GM12878 (cell line): ENCODE measurements at regions not wholly inside any gene's neighbourhood (a gene's known extent, or its start where the extent isn't known, plus 50 kb on each side); places are given as distances from the start of the nearest gene placed in this dataset.

ENCODE experiments used
- ATF7 ChIP-seq: fragments of 450-650 bp; IDR thresholded peaks from 2 replicates; pipeline ENCODE4 v1.6.1; 2016; ENCODE audit warnings: low read depth, mild to moderate bottlenecking
- BHLHE40 ChIP-seq, 2 experiments: fragments of 450-650 bp in 1 of 2; IDR thresholded peaks; 2 replicates each; pipeline ENCODE4 v1.6.1; 2011 to 2017; ENCODE audit warnings: low read depth in 2 of 2, borderline replicate concordance in 1 of 2, improper control_type of control experiment in 1 of 2, low read length in 1 of 2, mild to moderate bottlenecking in 1 of 2
- CTCF ChIP-seq, 3 experiments: IDR thresholded peaks in 2 of 3; conservative IDR thresholded peaks in 1 of 3; 2 replicates each; pipeline ENCODE4 v1.5.1; 2011; ENCODE audit warnings: low read depth in 3 of 3, low read length in 3 of 3, mild to moderate bottlenecking in 3 of 3, control low read depth in 2 of 3, moderate library complexity in 2 of 3, inconsistent platforms in 1 of 3, mixed read lengths in 1 of 3; ENCODE audit not compliant: control insufficient read depth in 2 of 3, insufficient read depth in 1 of 3; ENCODE audit errors: extremely low read depth in 1 of 3
- E2F4 ChIP-seq: IDR thresholded peaks from 2 replicates; pipeline ENCODE4 v1.6.1; 2012; ENCODE audit warnings: low read depth, low read length, improper control_type of control experiment
- EZH2 ChIP-seq: IDR thresholded peaks from 2 replicates; pipeline ENCODE4 v1.6.1; 2012; ENCODE audit warnings: low read depth, mild to moderate bottlenecking, control low read depth, inconsistent platforms, low read length, borderline replicate concordance; ENCODE audit not compliant: control insufficient read depth
- GATAD2B ChIP-seq: fragments of 450-650 bp; conservative IDR thresholded peaks from 2 replicates; pipeline ENCODE4 v1.6.1; 2017; ENCODE audit warnings: low read depth, mild to moderate bottlenecking, moderate library complexity
- KLF5 ChIP-seq: fragments of 450-650 bp; IDR thresholded peaks from 2 replicates; pipeline ENCODE4 v1.6.1; 2014; ENCODE audit warnings: mild to moderate bottlenecking; ENCODE audit not compliant: partially characterized antibody
- MTA2 ChIP-seq: fragments of 450-650 bp; IDR thresholded peaks from 2 replicates; pipeline ENCODE4 v1.6.1; 2016; ENCODE audit warnings: low read depth, mild to moderate bottlenecking, moderate library complexity
- MYC ChIP-seq: IDR thresholded peaks from 2 replicates; pipeline ENCODE4 v1.6.1; 2011; ENCODE audit warnings: mild to moderate bottlenecking, low read length, moderate library complexity, inconsistent platforms; ENCODE audit not compliant: insufficient read depth, insufficient replicate concordance, insufficient read length, severe bottlenecking
- NR2F1 ChIP-seq: fragments of 450-650 bp; conservative IDR thresholded peaks from 2 replicates; pipeline ENCODE4 v1.6.1; 2017; ENCODE audit warnings: mild to moderate bottlenecking
- POLR2AphosphoS2 ChIP-seq: IDR thresholded peaks from 2 replicates; pipeline ENCODE4 v1.6.1; 2011; ENCODE audit warnings: low read depth, mild to moderate bottlenecking, low read length, improper control_type of control experiment, moderate library complexity
- RBBP5 ChIP-seq: fragments of 200-600 bp; sonication (generic); conservative IDR thresholded peaks from 2 replicates; pipeline ENCODE4 v1.6.1; 2016
- RELB ChIP-seq: fragments of 450-650 bp; IDR thresholded peaks from 2 replicates; pipeline ENCODE4 v1.6.1; 2017; ENCODE audit warnings: low read depth, mild to moderate bottlenecking, moderate library complexity
- SMAD5 ChIP-seq: IDR thresholded peaks from 2 replicates; pipeline ENCODE4 v1.6.1; 2016; ENCODE audit warnings: antibody characterized with exemption, low read depth
- SREBF2 ChIP-seq: IDR thresholded peaks from 2 replicates; pipeline ENCODE4 v1.6.1; 2012; ENCODE audit warnings: mild to moderate bottlenecking, low read length
- TBL1XR1 ChIP-seq: IDR thresholded peaks from 2 replicates; pipeline ENCODE4 v1.6.1; 2012; ENCODE audit warnings: low read depth, low read length, improper control_type of control experiment
- ZNF207 ChIP-seq: fragments of 450-650 bp; IDR thresholded peaks from 2 replicates; pipeline ENCODE4 v1.6.1; 2014; ENCODE audit warnings: antibody characterized with exemption, mild to moderate bottlenecking, borderline replicate concordance
- ZNF622 ChIP-seq: fragments of 450-650 bp; IDR thresholded peaks from 2 replicates; pipeline ENCODE4 v1.6.1; 2017; ENCODE audit warnings: mild to moderate bottlenecking, inconsistent platforms
- ZSCAN29 ChIP-seq: fragments of 450-650 bp; IDR thresholded peaks from 2 replicates; pipeline ENCODE4 v1.6.1; 2017; ENCODE audit warnings: mild to moderate bottlenecking, moderate library complexity
- TF ChIP-seq, protein P1 (sequence below): fragments of 450-650 bp; IDR thresholded peaks from 2 replicates; pipeline ENCODE4 v1.6.1; 2017; ENCODE audit warnings: mild to moderate bottlenecking
- TF ChIP-seq, protein P2 (sequence below): fragments of 450-650 bp; IDR thresholded peaks from 2 replicates; pipeline ENCODE4 v1.6.1; 2017; ENCODE audit warnings: mild to moderate bottlenecking, moderate library complexity

- TF ChIP-seq, protein P1, sequence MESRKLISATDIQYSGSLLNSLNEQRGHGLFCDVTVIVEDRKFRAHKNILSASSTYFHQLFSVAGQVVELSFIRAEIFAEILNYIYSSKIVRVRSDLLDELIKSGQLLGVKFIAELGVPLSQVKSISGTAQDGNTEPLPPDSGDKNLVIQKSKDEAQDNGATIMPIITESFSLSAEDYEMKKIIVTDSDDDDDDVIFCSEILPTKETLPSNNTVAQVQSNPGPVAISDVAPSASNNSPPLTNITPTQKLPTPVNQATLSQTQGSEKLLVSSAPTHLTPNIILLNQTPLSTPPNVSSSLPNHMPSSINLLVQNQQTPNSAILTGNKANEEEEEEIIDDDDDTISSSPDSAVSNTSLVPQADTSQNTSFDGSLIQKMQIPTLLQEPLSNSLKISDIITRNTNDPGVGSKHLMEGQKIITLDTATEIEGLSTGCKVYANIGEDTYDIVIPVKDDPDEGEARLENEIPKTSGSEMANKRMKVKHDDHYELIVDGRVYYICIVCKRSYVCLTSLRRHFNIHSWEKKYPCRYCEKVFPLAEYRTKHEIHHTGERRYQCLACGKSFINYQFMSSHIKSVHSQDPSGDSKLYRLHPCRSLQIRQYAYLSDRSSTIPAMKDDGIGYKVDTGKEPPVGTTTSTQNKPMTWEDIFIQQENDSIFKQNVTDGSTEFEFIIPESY: no peak
- TF ChIP-seq, protein P2, sequence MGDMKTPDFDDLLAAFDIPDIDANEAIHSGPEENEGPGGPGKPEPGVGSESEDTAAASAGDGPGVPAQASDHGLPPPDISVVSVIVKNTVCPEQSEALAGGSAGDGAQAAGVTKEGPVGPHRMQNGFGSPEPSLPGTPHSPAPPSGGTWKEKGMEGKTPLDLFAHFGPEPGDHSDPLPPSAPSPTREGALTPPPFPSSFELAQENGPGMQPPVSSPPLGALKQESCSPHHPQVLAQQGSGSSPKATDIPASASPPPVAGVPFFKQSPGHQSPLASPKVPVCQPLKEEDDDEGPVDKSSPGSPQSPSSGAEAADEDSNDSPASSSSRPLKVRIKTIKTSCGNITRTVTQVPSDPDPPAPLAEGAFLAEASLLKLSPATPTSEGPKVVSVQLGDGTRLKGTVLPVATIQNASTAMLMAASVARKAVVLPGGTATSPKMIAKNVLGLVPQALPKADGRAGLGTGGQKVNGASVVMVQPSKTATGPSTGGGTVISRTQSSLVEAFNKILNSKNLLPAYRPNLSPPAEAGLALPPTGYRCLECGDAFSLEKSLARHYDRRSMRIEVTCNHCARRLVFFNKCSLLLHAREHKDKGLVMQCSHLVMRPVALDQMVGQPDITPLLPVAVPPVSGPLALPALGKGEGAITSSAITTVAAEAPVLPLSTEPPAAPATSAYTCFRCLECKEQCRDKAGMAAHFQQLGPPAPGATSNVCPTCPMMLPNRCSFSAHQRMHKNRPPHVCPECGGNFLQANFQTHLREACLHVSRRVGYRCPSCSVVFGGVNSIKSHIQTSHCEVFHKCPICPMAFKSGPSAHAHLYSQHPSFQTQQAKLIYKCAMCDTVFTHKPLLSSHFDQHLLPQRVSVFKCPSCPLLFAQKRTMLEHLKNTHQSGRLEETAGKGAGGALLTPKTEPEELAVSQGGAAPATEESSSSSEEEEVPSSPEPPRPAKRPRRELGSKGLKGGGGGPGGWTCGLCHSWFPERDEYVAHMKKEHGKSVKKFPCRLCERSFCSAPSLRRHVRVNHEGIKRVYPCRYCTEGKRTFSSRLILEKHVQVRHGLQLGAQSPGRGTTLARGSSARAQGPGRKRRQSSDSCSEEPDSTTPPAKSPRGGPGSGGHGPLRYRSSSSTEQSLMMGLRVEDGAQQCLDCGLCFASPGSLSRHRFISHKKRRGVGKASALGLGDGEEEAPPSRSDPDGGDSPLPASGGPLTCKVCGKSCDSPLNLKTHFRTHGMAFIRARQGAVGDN: no peak
- TF ChIP-seq TBL1XR1 (0 out of 2 replicates have a peak, but pooled peaks have one; percentile 30), EZH2 (no peak), ZNF622 (no peak), BHLHE40 (IDR thresholded peaks at IDR 0.05; ENCODE audit: borderline replicate concordance in 1 of 2, low read depth in 2 of 2, low read length in 1 of 2) (no peak), ZNF207 (no peak), GATAD2B (0 out of 2 replicates have a peak, but pooled peaks have one; percentile 37), SMAD5 (no peak), NR2F1 (no peak; the same call in 1 of the 2 replicates), RELB (0 out of 2 replicates have a peak, but pooled peaks have one; percentile 44), MYC (no peak), POLR2AphosphoS2 (no peak), MTA2 (peak; percentile 42), ATF7 (peak; percentile 47; the same call in 1 of the 2 replicates), KLF5 (no peak), CTCF (IDR thresholded peaks at IDR 0.05 in 2 of 3, conservative IDR thresholded peaks at IDR 0.05 in 1 of 3; ENCODE audit: control insufficient read depth in 2 of 3, extremely low read depth in 1 of 3, insufficient read depth in 1 of 3, low read depth in 3 of 3, low read length in 3 of 3) (no peak), RBBP5 (no peak), E2F4 (no peak), SREBF2 (no peak), ZSCAN29 (no peak)
These were observed 64.7 kb downstream of the DHCR7 start (continued) for GRCh38 chr11:71383461-71383860.
